DMS 273 (cell line): ENCODE measurements at regions not wholly inside any gene's neighbourhood (a gene's known extent, or its start where the extent isn't known, plus 50 kb on each side); places are given as distances from the start of the nearest gene placed in this dataset.

Experiments used
- DNase-seq: peaks from one replicate; lab custom pipeline; 2025; ENCODE audit not compliant: unreplicated experiment; lab: John Stamatoyannopoulos, UW

DNA sequence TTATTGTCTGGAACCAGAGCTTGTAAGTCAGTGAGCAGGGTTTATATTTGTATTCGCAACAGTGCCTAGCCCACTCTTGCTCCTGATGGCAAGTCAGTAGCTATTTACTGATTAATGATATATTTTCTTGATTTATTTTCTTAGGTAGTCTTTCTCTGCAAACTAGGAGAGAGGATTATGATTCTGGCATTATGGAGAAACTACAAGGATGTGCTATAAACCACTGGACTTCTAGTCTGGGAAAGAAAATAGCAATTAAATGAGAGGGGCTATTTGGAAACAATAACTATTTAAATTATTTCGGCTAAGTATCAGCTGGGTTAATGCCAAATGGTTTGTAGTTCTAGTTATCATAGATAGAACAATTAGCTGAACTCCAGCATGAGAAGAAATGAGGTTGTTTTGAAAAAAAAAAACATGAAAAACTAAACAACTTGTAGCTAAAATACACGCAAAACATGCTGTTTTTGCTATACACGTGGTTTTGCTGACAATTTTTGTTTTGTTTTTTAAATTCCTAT is 304.9 kb upstream of the TCF21 start:
- no peak for DNase-seq

- no peak for DNase-seq
Observed at GRCh38 chr6:133584823-133585222, 304.1 kb upstream of the TCF21 start.

- no peak for DNase-seq
Observed at GRCh38 chr6:133585978-133586377, 302.9 kb upstream of the TCF21 start.

- DNase-seq: no peak
Observed at GRCh38 chr6:133587546-133588160, 301.3 kb upstream of the TCF21 start.

- no peak for DNase-seq
Observed at GRCh38 chr6:133590196-133590595, 298.7 kb upstream of the TCF21 start.

- DNase-seq: peak; percentile 6
Observed at GRCh38 chr6:133590814-133591213, 298.1 kb upstream of the TCF21 start.

GRCh38 chr6:133591275-133591674 is 297.6 kb upstream of the TCF21 start:
- no peak for DNase-seq

- DNase-seq: no peak
Observed at GRCh38 chr6:133594652-133595110, 294.2 kb upstream of the TCF21 start.

DNA sequence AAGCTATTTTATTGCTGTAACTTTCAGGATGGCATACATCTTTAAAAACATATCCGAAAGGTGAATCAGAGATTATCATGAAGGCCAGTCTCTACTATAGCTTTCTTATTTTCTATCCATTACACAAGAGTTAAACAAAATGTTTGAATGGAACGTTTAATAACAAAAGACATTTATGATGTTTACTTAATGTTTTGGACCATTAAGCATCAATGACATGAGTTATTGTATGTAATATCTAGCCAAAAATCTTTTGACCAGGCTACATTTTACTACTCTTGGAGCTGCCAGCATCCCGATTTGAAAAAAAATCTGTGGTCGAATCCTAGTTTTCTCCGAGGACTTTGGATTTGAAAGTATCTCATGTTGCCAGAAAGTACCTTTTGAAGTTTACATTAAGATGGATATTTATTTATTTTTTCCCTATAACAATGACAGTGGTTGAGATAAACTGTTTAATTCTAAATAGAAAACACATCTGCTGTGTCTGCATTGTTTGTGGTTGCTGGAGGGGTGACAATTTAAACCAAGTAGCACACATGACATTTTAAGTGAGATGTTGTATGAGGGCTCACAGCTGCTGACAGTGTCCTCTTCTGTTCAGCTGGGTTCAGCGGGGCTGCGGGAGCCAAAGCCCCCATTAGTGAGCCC is 293.7 kb upstream of the TCF21 start:
- no peak for DNase-seq

- DNase-seq: peak; percentile 26
Observed at GRCh38 chr6:133606852-133607251, 282.1 kb upstream of the TCF21 start.

DNA sequence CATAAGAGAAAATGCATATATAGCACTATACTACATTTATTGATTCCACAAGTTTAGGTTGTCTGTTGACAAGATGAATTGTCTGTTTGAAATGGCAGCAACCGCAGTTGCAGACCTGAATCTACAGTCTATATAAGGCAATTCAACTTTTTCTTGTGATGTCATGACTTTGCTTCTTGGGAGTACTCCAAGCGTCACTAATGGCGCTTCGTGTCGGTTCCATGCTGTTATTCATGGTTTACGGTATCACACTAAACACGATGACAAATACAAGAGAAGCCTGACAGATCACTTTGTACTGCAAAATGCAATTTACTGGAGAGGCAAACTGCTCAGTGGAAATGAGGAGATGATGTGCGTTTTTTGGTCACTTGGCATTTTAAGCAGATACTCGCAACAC is 280.3 kb upstream of the TCF21 start:
- no peak for DNase-seq

- no peak for DNase-seq
Observed at GRCh38 chr6:133609415-133610226, 279.3 kb upstream of the TCF21 start.

GRCh38 chr6:133610227-133610840 is 278.6 kb upstream of the TCF21 start:
- no peak for DNase-seq

DNA sequence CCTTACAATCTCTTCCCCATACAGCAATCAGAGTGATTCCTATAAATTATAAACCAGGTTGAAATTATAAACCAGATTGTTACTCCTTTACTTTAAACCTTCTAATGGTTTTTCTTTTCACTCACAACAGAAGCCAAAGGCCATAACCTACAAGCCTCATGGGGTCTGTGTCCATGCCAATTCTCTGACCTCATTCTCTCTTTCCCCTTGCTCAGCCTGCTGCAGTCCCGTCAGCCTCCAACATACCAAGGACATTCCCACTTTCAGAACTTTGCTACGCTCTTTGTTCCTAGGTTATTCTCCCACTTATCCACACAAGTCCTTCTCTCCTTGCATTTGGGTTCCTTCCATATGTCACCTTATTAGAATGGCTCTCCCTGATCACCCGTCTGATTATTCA is 277.9 kb upstream of the TCF21 start:
- DNase-seq: no peak

- DNase-seq: no peak
Observed at GRCh38 chr6:133612459-133612858, 276.5 kb upstream of the TCF21 start.

GRCh38 chr6:133613211-133613610 is 275.7 kb upstream of the TCF21 start:
- DNase-seq: no peak

GRCh38 chr6:133621751-133622150 is 267.2 kb upstream of the TCF21 start:
- no peak for DNase-seq

- DNase-seq: no peak
Observed at GRCh38 chr6:133623065-133623464, 265.8 kb upstream of the TCF21 start.

GRCh38 chr6:133623621-133624020 is 265.3 kb upstream of the TCF21 start:
- DNase-seq: no peak

DNA sequence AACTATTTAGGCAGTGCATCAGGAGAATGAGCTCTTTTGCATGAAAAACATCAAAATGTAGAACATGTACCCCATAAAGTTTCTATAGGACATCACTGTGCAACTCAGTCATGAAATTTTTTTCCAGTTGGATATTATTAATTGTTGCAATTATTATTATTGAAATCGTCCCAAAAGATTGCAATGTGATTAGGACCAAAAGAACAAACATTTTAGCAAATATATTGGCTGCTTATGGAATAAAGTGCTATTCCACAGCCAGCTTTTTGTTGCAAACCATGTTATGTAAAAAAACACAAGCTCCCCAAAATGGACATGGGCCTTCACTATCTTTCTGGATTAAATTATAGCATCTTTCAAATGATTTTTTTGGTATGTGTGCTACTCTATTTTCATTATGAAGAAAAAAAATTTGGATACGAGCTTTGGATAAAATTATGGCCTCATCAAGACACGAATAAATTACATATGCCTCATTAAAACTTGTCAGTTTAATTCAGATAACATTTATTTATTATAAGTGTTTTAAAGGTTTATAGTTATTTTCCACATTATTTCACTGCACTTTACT is 262.7 kb upstream of the TCF21 start:
- no peak for DNase-seq

DNA sequence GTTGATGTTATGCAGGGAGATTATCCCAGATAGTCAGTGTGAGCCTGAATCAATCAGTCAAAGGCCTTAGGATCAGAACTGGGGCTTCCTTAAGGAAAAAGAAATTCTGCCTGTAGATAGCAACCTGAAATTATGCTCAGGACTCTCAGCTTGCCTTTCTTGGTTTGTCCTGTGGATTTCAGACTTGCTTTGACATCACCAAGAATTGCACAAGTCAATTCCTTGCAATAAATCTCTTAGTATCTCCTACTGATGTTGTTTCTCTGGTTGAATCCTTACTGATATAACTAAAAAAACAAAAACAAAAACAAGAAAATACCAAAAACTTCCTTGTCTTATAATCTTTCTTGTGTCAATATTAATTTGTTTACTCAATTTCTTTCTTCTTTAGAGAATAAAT is 258.9 kb upstream of the TCF21 start:
- no peak for DNase-seq
